ENCODE measurements at regions not wholly inside any gene's neighbourhood (a gene's known extent, or its start where the extent isn't known, plus 50 kb on each side); places are given as distances from the start of the nearest gene placed in this dataset.

DNA sequence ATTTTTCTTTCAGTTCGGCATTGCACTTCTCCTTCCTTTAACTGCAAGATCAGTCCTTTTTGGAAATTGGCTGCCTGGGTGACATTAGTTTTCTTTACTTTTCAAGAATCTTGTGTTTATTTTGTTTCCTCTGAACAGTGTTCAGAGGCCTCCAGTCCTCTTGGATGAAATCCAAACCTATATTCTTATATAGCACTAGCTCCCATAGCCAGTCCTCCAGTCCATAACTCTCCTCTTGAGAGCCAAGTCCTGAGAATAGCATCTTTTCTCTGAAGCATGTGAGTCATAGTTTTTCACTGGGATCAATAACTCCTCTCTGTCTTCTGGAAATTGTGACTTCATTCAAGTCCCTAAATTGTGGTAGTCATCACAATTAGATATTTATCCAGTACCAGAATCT is 357.5 kb downstream of the RAPGEF2 start:
- Mint-ChIP-seq H3K9me3 (ENCODE audit: unreplicated experiment) (peaks cover 9% of the 10 kb centered on the region), H3K36me3 (ENCODE audit: insufficient read depth, unreplicated experiment) (no peaks in the 10 kb centered on the region), H3K27ac (ENCODE audit: unreplicated experiment) (no peak overlapping the region), H3K27me3 (ENCODE audit: insufficient read depth, unreplicated experiment) (peaks cover 9% of the 10 kb centered on the region), H3K4me1 (ENCODE audit: low read depth, unreplicated experiment) (no peaks in the 10 kb centered on the region), H3K4me3 (ENCODE audit: unreplicated experiment) (no peak overlapping the region)
- intact Hi-C loops (cut with micrococcal nuclease; ENCODE audit: unreplicated experiment), result no loop called here
- no TSS peak for BruUV-seq (replicated peaks)
- no peak for DNase-seq
- Histone ChIP-seq H3K27me3 (replicated peaks; ENCODE audit: control insufficient read depth, insufficient read depth, low read length) (no peaks in the 10 kb centered on the region), H3K4me3 (ENCODE audit: low read depth, low read length) (no peak overlapping the region), H3K9me3 (no peaks in the 10 kb centered on the region), H3K4me1 (no peaks in the 10 kb centered on the region), H3K36me3 (ENCODE audit: control insufficient read depth, insufficient read depth, low read length) (no peaks in the 10 kb centered on the region)
- TF ChIP-seq, protein P1, sequence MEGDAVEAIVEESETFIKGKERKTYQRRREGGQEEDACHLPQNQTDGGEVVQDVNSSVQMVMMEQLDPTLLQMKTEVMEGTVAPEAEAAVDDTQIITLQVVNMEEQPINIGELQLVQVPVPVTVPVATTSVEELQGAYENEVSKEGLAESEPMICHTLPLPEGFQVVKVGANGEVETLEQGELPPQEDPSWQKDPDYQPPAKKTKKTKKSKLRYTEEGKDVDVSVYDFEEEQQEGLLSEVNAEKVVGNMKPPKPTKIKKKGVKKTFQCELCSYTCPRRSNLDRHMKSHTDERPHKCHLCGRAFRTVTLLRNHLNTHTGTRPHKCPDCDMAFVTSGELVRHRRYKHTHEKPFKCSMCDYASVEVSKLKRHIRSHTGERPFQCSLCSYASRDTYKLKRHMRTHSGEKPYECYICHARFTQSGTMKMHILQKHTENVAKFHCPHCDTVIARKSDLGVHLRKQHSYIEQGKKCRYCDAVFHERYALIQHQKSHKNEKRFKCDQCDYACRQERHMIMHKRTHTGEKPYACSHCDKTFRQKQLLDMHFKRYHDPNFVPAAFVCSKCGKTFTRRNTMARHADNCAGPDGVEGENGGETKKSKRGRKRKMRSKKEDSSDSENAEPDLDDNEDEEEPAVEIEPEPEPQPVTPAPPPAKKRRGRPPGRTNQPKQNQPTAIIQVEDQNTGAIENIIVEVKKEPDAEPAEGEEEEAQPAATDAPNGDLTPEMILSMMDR (IDR thresholded peaks at IDR 0.05; ENCODE audit: insufficient read depth in 1 of 2, low read depth in 1 of 2, low read length in 1 of 2, severe bottlenecking in 1 of 2, unreplicated experiment in 1 of 2), result no peak
- ChIA-PET POLR2A (no interaction called here), CTCF (no interaction called here)

DNA sequence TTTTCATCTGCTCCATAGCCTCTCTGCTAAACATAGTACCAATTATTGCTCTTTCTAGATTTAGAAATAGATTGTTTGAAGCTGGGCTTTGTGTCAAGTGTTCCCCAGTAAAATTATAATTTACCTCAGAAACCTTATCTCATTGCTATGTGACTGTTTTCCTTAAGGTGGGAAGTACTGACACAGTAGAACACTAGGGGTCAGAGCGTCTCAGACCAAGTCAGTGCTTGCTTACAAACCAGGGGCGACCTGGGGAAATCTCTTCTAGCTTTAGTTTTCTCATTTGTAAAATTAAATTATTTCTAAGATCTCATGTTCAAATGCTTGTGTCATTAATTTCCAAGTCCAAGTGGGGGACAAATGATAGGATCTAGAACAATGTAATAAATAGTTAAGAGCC is 360.4 kb downstream of the RAPGEF2 start:
- H3K4me3 Mint-ChIP-seq (ENCODE audit: unreplicated experiment), result no peak overlapping the region
- H3K27me3 Mint-ChIP-seq (ENCODE audit: insufficient read depth, unreplicated experiment), result peaks cover 7% of the 10 kb centered on the region
- TF ChIP-seq, protein P1 (IDR thresholded peaks at IDR 0.05; ENCODE audit: insufficient read depth in 1 of 2, low read depth in 1 of 2, low read length in 1 of 2, severe bottlenecking in 1 of 2, unreplicated experiment in 1 of 2), result no peak
- H3K27me3 ChIP-seq (replicated peaks; ENCODE audit: control insufficient read depth, insufficient read depth, low read length), result no peaks in the 10 kb centered on the region
- H3K36me3 ChIP-seq (ENCODE audit: control insufficient read depth, insufficient read depth, low read length), result no peaks in the 10 kb centered on the region
- DNase-seq, result no peak
- no peak overlapping the region for H3K27ac Mint-ChIP-seq (ENCODE audit: unreplicated experiment)
- no peaks in the 10 kb centered on the region for H3K4me1 Mint-ChIP-seq (ENCODE audit: low read depth, unreplicated experiment)
- intact Hi-C loops (cut with micrococcal nuclease; ENCODE audit: unreplicated experiment), result no loop called here
- H3K4me1 ChIP-seq, result no peaks in the 10 kb centered on the region
- H3K4me3 ChIP-seq (ENCODE audit: low read depth, low read length), result no peak overlapping the region
- CTCF ChIA-PET, result no interaction called here
- no peaks in the 10 kb centered on the region for H3K36me3 Mint-ChIP-seq (ENCODE audit: insufficient read depth, unreplicated experiment)
- H3K9me3 Mint-ChIP-seq (ENCODE audit: unreplicated experiment), result peaks cover 9% of the 10 kb centered on the region
- no peaks in the 10 kb centered on the region for H3K9me3 ChIP-seq
- POLR2A ChIA-PET, result no interaction called here
- BruUV-seq (replicated peaks), result no TSS peak

DNA sequence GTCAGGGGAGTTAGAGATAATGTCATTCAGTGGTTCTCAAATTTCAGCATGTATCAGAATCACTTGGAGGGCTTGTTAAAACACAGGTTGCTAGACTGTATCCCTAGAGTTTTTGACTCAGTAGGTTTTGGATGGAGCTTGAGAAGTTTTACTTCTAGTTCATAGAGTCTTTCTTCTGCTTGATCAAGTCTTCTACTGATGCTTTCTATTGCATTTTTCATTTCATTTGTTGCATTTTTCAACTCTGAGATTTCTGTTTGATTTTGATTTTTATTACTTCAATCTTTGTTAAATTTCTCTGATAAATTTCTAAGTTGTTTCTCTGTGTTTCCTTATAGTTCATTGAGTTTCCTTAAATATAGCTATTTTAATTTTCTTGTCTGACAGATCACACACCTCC is 361.4 kb downstream of the RAPGEF2 start:
- Mint-ChIP-seq H3K4me3 (ENCODE audit: unreplicated experiment) (no peak overlapping the region), H3K4me1 (ENCODE audit: low read depth, unreplicated experiment) (no peaks in the 10 kb centered on the region), H3K36me3 (ENCODE audit: insufficient read depth, unreplicated experiment) (no peaks in the 10 kb centered on the region), H3K27ac (ENCODE audit: unreplicated experiment) (no peak overlapping the region), H3K9me3 (ENCODE audit: unreplicated experiment) (peaks cover 9% of the 10 kb centered on the region), H3K27me3 (ENCODE audit: insufficient read depth, unreplicated experiment) (peaks cover 4% of the 10 kb centered on the region)
- no peaks in the 10 kb centered on the region for H3K4me1 ChIP-seq
- no peaks in the 10 kb centered on the region for H3K9me3 ChIP-seq
- H3K27me3 ChIP-seq (replicated peaks; ENCODE audit: control insufficient read depth, insufficient read depth, low read length), result no peaks in the 10 kb centered on the region
- H3K4me3 ChIP-seq (ENCODE audit: low read depth, low read length), result no peak overlapping the region
- no TSS peak for BruUV-seq (replicated peaks)
- intact Hi-C loops (cut with micrococcal nuclease; ENCODE audit: unreplicated experiment), result no loop called here
- H3K36me3 ChIP-seq (ENCODE audit: control insufficient read depth, insufficient read depth, low read length), result no peaks in the 10 kb centered on the region
- ChIA-PET CTCF (interaction anchor here (0.9 kb wide), 1 partner anchor 9 kb away, joined by 3 read pairs; no protein-coding TSS in a partner anchor), POLR2A (no interaction called here)
- TF ChIP-seq, protein P1 (IDR thresholded peaks at IDR 0.05; ENCODE audit: insufficient read depth in 1 of 2, low read depth in 1 of 2, low read length in 1 of 2, severe bottlenecking in 1 of 2, unreplicated experiment in 1 of 2), result no peak
- DNase-seq, result no peak

Data from Caco-2 (cell line).